HCT116 (cell line): ENCODE measurements at regions not wholly inside any gene's neighbourhood (a gene's known extent, or its start where the extent isn't known, plus 50 kb on each side); places are given as distances from the start of the nearest gene placed in this dataset.

Source experiments
- ATAC-seq: fragments of 200-7000 bp; cut with Tn5 transposase; 2 replicates; pipeline ENCODE4 v1.9.1; 2020; ENCODE audit warnings: mild to moderate bottlenecking, moderate library complexity
- BruUV-seq: library from RNA; stranded (reverse); fragments of 400-500 nt; replicated peaks from 2 replicates; lab custom pipeline; 2021; lab: Mats Ljungman, UMichigan
- CTCF ChIA-PET: fragments of 300-600 bp; sonication (Branson Sonifier 250); formaldehyde crosslinking; loops from one replicate; lab custom pipeline; 2021; ENCODE audit warnings: antibody characterized with exemption; lab: Charles Lee
- POLR2A ChIA-PET: fragments of 300-600, 350-600 bp; sonication (Branson Sonifier 250); formaldehyde crosslinking; loops from one replicate; lab custom pipeline; 2021; ENCODE audit warnings: antibody characterized with exemption; lab: Charles Lee
- RAD21 ChIA-PET, 2 experiments: fragments of 300-600 bp; sonication (Branson Sonifier 250); formaldehyde crosslinking; loops; one replicate each; lab custom pipeline; 2023; ENCODE audit warnings: low total read pairs in 2 of 2; ENCODE audit not compliant: uncharacterized antibody in 2 of 2, unreplicated experiment in 2 of 2, low non-redundant PET in 1 of 2; lab: Charles Lee
- DNase-seq: peaks from one replicate; pipeline ENCODE4 v3.0.0-alpha.2; 2010; ENCODE audit warnings: low read depth, low spot score
- H2AFZ ChIP-seq: fragments of 200-600 bp; shearing (Covaris generic), sonication (generic); 2 replicates; pipeline ENCODE4 v1.6.1; 2017; ENCODE audit warnings: low read depth, mixed run types, mixed read lengths, antibody characterized with exemption, low read length; ENCODE audit not compliant: poor library complexity, severe bottlenecking
- H3K27ac ChIP-seq: 2 replicates; pipeline ENCODE4 v1.5.1; 2012; ENCODE audit warnings: low read depth, low read length
- H3K27me3 ChIP-seq: fragments of 200-600 bp; sonication (generic); 2 replicates; pipeline ENCODE4 v1.6.1; 2016; ENCODE audit warnings: mixed run types, low read length, mixed read lengths; ENCODE audit not compliant: insufficient read depth
- H3K36me3 ChIP-seq, 2 experiments: fragments of 200-500 bp in 1 of 2; fragments of 200-600 bp in 1 of 2; sonication (Bioruptor generic) in 1 of 2; sonication (generic) in 1 of 2; 2 replicates each; pipeline versions ENCODE4 v1.5.1 to v1.6.1; 2014 to 2016; ENCODE audit warnings: low read length in 2 of 2, inconsistent platforms in 1 of 2, mixed read lengths in 1 of 2, mixed run types in 1 of 2; ENCODE audit not compliant: insufficient read depth in 2 of 2, control insufficient read depth in 1 of 2
- H3K4me1 ChIP-seq, 2 experiments: fragments of 200-600 bp in 1 of 2; sonication (generic) in 1 of 2; 2 replicates each; pipeline versions ENCODE4 v1.5.1 to v1.6.1; 2012 to 2017; ENCODE audit warnings: low read length in 2 of 2, inconsistent platforms in 1 of 2, mild to moderate bottlenecking in 1 of 2, mixed read lengths in 1 of 2, mixed run types in 1 of 2, moderate library complexity in 1 of 2; ENCODE audit not compliant: insufficient read depth in 2 of 2, control insufficient read depth in 1 of 2
- H3K4me2 ChIP-seq: fragments of 200-600 bp; sonication (generic); 2 replicates; pipeline ENCODE4 v1.6.1; 2017; ENCODE audit warnings: mixed run types, low read length, mixed read lengths
- H3K4me3 ChIP-seq, 2 experiments: fragments of 200-600 bp in 1 of 2; sonication (generic) in 1 of 2; replicated peaks in 1 of 2; 2 replicates each; pipeline ENCODE4 v1.5.1; 2011 to 2016; ENCODE audit warnings: low read length in 2 of 2, control low read depth in 1 of 2, low read depth in 1 of 2, mild to moderate bottlenecking in 1 of 2, mixed read lengths in 1 of 2, mixed run types in 1 of 2
- H3K79me2 ChIP-seq: fragments of 200-600 bp; sonication (generic); 2 replicates; pipeline ENCODE4 v1.6.1; 2017; ENCODE audit warnings: mild to moderate bottlenecking, mixed run types, low read length, moderate library complexity, mixed read lengths; ENCODE audit not compliant: insufficient read depth
- H3K9ac ChIP-seq: fragments of 200-600 bp; sonication (generic); 2 replicates; pipeline ENCODE4 v1.6.1; 2016; ENCODE audit warnings: low read length, mixed read lengths
- H3K9me2 ChIP-seq: fragments of 200-600 bp; sonication (generic), shearing (Covaris generic); 2 replicates; pipeline ENCODE4 v1.6.1; 2017; ENCODE audit warnings: mixed run types, mild to moderate bottlenecking, moderate library complexity; ENCODE audit not compliant: insufficient read depth
- H3K9me3 ChIP-seq, 2 experiments: fragments of 200-500 bp in 1 of 2; fragments of 200-600 bp in 1 of 2; sonication (Bioruptor generic) in 1 of 2; sonication (generic) in 1 of 2; 2 replicates each; pipeline ENCODE4 v1.6.1; 2014 to 2017; ENCODE audit warnings: low read length in 2 of 2, mixed read lengths in 2 of 2, inconsistent platforms in 1 of 2, low read depth in 1 of 2, mild to moderate bottlenecking in 1 of 2, mixed run types in 1 of 2, moderate library complexity in 1 of 2; ENCODE audit not compliant: control insufficient read depth in 1 of 2, insufficient read depth in 1 of 2
- H4K20me1 ChIP-seq: fragments of 200-600 bp; sonication (generic), shearing (Covaris generic); 2 replicates; pipeline ENCODE4 v1.6.1; 2017; ENCODE audit warnings: mixed run types, mild to moderate bottlenecking, moderate library complexity; ENCODE audit not compliant: insufficient read depth
- CEBPB ChIP-seq: IDR thresholded peaks from 2 replicates; pipeline ENCODE4 v1.6.1; 2012; ENCODE audit warnings: low read depth
- EGR1 ChIP-seq: IDR thresholded peaks from 2 replicates; pipeline ENCODE4 v1.6.1; 2012; ENCODE audit warnings: low read depth
- ELF1 ChIP-seq: IDR thresholded peaks from 2 replicates; pipeline ENCODE4 v1.6.1; 2012; ENCODE audit warnings: low read depth, borderline replicate concordance
- EZH2 ChIP-seq: fragments of 200-600 bp; sonication (generic); IDR thresholded peaks from 2 replicates; pipeline ENCODE4 v1.6.1; 2017; ENCODE audit warnings: antibody characterized with exemption, mixed run types
- EZH2phosphoT487 ChIP-seq: fragments of 200-600 bp; IDR thresholded peaks from 2 replicates; pipeline ENCODE4 v1.6.1; 2018; ENCODE audit warnings: antibody characterized with exemption, borderline replicate concordance
- FOSL1 ChIP-seq: IDR thresholded peaks from 2 replicates; pipeline ENCODE4 v1.6.1; 2012; ENCODE audit warnings: low read depth
- POLR2A ChIP-seq: IDR thresholded peaks from 2 replicates; pipeline ENCODE4 v1.7.0; 2011; ENCODE audit warnings: borderline replicate concordance; ENCODE audit not compliant: insufficient read depth, insufficient read length; ENCODE audit errors: extremely low read depth
- POLR2AphosphoS5 ChIP-seq: IDR thresholded peaks from 2 replicates; pipeline ENCODE4 v1.6.1; 2011; ENCODE audit warnings: mild to moderate bottlenecking, low read depth, low read length, moderate library complexity
- SP1 ChIP-seq: IDR thresholded peaks from 2 replicates; pipeline ENCODE4 v1.6.1; 2012; ENCODE audit warnings: low read depth
- SRF ChIP-seq: IDR thresholded peaks from 2 replicates; pipeline ENCODE4 v1.6.1; 2012; ENCODE audit warnings: low read depth
- TCF7L2 ChIP-seq: IDR thresholded peaks from 2 replicates; pipeline ENCODE4 v1.7.0; 2011; ENCODE audit warnings: borderline replicate concordance, inconsistent platforms; ENCODE audit not compliant: insufficient read depth, insufficient read length; ENCODE audit errors: extremely low read depth
- YY1 ChIP-seq: IDR thresholded peaks from 2 replicates; pipeline ENCODE4 v1.6.1; 2011; ENCODE audit warnings: low read length, low read depth, moderate library complexity, mild to moderate bottlenecking; ENCODE audit not compliant: insufficient replicate concordance; ENCODE audit errors: extremely low read depth
- intact Hi-C: fragments of 100-400 bp; cut with micrococcal nuclease; formaldehyde crosslinking; loops from 2 replicates; pipeline ENCODE4 v1.10.0; 2022
- TF ChIP-seq, protein P1 (sequence below): IDR thresholded peaks from 2 replicates; pipeline ENCODE4 v1.6.1; 2012
- TF ChIP-seq, protein P2 (sequence below), 3 experiments: fragments of 200-600 bp in 1 of 3; sonication (generic) in 1 of 3; IDR thresholded peaks in 2 of 3; conservative IDR thresholded peaks in 1 of 3; 2 replicates each; pipeline ENCODE4 v1.5.1; 2012 to 2017; ENCODE audit warnings: low read depth in 2 of 3, low read length in 2 of 3, antibody characterized with exemption in 1 of 3, borderline replicate concordance in 1 of 3, control low read depth in 1 of 3, mild to moderate bottlenecking in 1 of 3, mixed read lengths in 1 of 3, mixed run types in 1 of 3, moderate library complexity in 1 of 3; ENCODE audit not compliant: insufficient read depth in 1 of 3
- TF ChIP-seq, protein P3 (sequence below): IDR thresholded peaks from 2 replicates; pipeline ENCODE4 v1.6.1; 2011; ENCODE audit warnings: mild to moderate bottlenecking, low read length, moderate library complexity; ENCODE audit not compliant: insufficient replicate concordance; ENCODE audit errors: extremely low read depth
- TF ChIP-seq, protein P4 (sequence below): IDR thresholded peaks from 2 replicates; pipeline ENCODE4 v1.6.1; 2012

DNA sequence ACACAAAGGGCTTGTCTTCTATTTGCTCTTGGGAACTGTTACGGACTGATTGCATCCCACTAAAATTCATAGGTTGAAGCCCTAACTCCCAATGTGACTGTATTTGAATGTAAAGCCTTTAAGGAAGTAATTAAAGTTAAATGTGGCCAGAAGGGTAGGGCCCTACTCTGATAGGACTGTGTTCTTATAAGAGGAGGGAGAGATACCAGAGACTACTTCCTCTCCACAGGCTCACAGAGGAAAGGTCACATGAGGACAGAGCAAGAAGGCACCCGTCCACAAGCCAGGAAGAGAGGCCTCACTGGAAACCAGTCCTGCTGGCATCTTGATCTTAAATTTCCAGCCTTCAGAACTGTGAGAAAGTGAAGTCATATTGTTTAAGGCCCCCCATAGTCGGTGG is 211.9 kb downstream of the CDH26 start:
- no peak overlapping the region for H3K27ac ChIP-seq
- RAD21 ChIA-PET: no interaction called here
- POLR2A ChIA-PET: no interaction called here
- H3K36me3 ChIP-seq: no peaks in the 10 kb centered on the region
- H3K4me3 ChIP-seq: no peak overlapping the region
- no TSS peak for BruUV-seq
- H3K9ac ChIP-seq: no peak overlapping the region
- TF ChIP-seq EGR1 (no peak), ELF1 (no peak), POLR2AphosphoS5 (no peak), YY1 (no peak), FOSL1 (no peak), TCF7L2 (no peak), EZH2 (no peak), SP1 (no peak), CEBPB (no peak), POLR2A (no peak), EZH2phosphoT487 (no peak), SRF (no peak)
- TF ChIP-seq, protein P1, sequence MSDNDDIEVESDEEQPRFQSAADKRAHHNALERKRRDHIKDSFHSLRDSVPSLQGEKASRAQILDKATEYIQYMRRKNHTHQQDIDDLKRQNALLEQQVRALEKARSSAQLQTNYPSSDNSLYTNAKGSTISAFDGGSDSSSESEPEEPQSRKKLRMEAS: no peak
- TF ChIP-seq, protein P2, sequence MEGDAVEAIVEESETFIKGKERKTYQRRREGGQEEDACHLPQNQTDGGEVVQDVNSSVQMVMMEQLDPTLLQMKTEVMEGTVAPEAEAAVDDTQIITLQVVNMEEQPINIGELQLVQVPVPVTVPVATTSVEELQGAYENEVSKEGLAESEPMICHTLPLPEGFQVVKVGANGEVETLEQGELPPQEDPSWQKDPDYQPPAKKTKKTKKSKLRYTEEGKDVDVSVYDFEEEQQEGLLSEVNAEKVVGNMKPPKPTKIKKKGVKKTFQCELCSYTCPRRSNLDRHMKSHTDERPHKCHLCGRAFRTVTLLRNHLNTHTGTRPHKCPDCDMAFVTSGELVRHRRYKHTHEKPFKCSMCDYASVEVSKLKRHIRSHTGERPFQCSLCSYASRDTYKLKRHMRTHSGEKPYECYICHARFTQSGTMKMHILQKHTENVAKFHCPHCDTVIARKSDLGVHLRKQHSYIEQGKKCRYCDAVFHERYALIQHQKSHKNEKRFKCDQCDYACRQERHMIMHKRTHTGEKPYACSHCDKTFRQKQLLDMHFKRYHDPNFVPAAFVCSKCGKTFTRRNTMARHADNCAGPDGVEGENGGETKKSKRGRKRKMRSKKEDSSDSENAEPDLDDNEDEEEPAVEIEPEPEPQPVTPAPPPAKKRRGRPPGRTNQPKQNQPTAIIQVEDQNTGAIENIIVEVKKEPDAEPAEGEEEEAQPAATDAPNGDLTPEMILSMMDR (IDR thresholded peaks at IDR 0.05 in 2 of 3, conservative IDR thresholded peaks at IDR 0.05 in 1 of 3; ENCODE audit: borderline replicate concordance in 1 of 3, insufficient read depth in 1 of 3, low read depth in 2 of 3, low read length in 2 of 3): no peak
- TF ChIP-seq, protein P3, sequence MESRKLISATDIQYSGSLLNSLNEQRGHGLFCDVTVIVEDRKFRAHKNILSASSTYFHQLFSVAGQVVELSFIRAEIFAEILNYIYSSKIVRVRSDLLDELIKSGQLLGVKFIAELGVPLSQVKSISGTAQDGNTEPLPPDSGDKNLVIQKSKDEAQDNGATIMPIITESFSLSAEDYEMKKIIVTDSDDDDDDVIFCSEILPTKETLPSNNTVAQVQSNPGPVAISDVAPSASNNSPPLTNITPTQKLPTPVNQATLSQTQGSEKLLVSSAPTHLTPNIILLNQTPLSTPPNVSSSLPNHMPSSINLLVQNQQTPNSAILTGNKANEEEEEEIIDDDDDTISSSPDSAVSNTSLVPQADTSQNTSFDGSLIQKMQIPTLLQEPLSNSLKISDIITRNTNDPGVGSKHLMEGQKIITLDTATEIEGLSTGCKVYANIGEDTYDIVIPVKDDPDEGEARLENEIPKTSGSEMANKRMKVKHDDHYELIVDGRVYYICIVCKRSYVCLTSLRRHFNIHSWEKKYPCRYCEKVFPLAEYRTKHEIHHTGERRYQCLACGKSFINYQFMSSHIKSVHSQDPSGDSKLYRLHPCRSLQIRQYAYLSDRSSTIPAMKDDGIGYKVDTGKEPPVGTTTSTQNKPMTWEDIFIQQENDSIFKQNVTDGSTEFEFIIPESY: no peak
- TF ChIP-seq, protein P4, sequence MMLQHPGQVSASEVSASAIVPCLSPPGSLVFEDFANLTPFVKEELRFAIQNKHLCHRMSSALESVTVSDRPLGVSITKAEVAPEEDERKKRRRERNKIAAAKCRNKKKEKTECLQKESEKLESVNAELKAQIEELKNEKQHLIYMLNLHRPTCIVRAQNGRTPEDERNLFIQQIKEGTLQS: no peak
- no peak overlapping the region for H2AFZ ChIP-seq
- intact Hi-C loops: no loop called here
- no peaks in the 10 kb centered on the region for H3K27me3 ChIP-seq
- no peak for DNase-seq
- H3K79me2 ChIP-seq: no peaks in the 10 kb centered on the region
- no peaks in the 10 kb centered on the region for H3K4me1 ChIP-seq
- no peak overlapping the region for H3K4me2 ChIP-seq
- no peaks in the 10 kb centered on the region for H3K9me2 ChIP-seq
- CTCF ChIA-PET: no interaction called here
- no peaks in the 10 kb centered on the region for H4K20me1 ChIP-seq
- ATAC-seq: no peak
- H3K9me3 ChIP-seq: no peaks in the 10 kb centered on the region
